MM.1S (cell line): ENCODE measurements at regions not wholly inside any gene's neighbourhood (a gene's known extent, or its start where the extent isn't known, plus 50 kb on each side); places are given as distances from the start of the nearest gene placed in this dataset.

Source experiments
- EZH2phosphoT487 ChIP-seq: fragments of 300-600 bp; sonication (generic); IDR thresholded peaks from 2 replicates; pipeline ENCODE4 v1.6.1; 2018; ENCODE audit warnings: antibody characterized with exemption, low read length
- TF ChIP-seq, protein P1 (sequence below): fragments of 300-600 bp; sonication (generic); IDR thresholded peaks from 2 replicates; pipeline ENCODE4 v1.5.1; 2016; ENCODE audit warnings: antibody characterized with exemption, low read length, mixed read lengths

- TF ChIP-seq, protein P1, sequence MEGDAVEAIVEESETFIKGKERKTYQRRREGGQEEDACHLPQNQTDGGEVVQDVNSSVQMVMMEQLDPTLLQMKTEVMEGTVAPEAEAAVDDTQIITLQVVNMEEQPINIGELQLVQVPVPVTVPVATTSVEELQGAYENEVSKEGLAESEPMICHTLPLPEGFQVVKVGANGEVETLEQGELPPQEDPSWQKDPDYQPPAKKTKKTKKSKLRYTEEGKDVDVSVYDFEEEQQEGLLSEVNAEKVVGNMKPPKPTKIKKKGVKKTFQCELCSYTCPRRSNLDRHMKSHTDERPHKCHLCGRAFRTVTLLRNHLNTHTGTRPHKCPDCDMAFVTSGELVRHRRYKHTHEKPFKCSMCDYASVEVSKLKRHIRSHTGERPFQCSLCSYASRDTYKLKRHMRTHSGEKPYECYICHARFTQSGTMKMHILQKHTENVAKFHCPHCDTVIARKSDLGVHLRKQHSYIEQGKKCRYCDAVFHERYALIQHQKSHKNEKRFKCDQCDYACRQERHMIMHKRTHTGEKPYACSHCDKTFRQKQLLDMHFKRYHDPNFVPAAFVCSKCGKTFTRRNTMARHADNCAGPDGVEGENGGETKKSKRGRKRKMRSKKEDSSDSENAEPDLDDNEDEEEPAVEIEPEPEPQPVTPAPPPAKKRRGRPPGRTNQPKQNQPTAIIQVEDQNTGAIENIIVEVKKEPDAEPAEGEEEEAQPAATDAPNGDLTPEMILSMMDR: no peak
- TF ChIP-seq EZH2phosphoT487: no peak
These were observed 57.8 kb upstream of the CTBP2 start for GRCh38 chr10:125217990-125218675.
